TTC549 (cell line): ENCODE measurements at regions not wholly inside any gene's neighbourhood (a gene's known extent, or its start where the extent isn't known, plus 50 kb on each side); places are given as distances from the start of the nearest gene placed in this dataset.

Experiments used
- FAIRE-seq: peaks from 2 replicates; lab custom pipeline; 2012; peaks lifted over from hg19 to GRCh38; lab: Jason Lieb, UNC

GRCh38 chr3:189117087-189117486 lies 54.7 kb upstream of the TPRG1 start:
- FAIRE-seq: no peak

- no peak for FAIRE-seq
These were observed 52.9 kb upstream of the TPRG1 start for GRCh38 chr3:189118896-189119295.

GRCh38 chr3:189119950-189120349 lies 51.8 kb upstream of the TPRG1 start:
- FAIRE-seq: no peak

- FAIRE-seq: no peak
These were observed 50.7 kb upstream of the TPRG1 start for GRCh38 chr3:189121092-189121491.
